GM12874 (cell line): ENCODE measurements at regions not wholly inside any gene's neighbourhood (a gene's known extent, or its start where the extent isn't known, plus 50 kb on each side); places are given as distances from the start of the nearest gene placed in this dataset.

Experiments used
- TF ChIP-seq, protein P1 (sequence below): IDR thresholded peaks from 2 replicates; pipeline ENCODE4 v1.5.1; 2011; ENCODE audit warnings: low read depth, mild to moderate bottlenecking, control low read depth, low read length, moderate library complexity; ENCODE audit not compliant: insufficient read depth

DNA sequence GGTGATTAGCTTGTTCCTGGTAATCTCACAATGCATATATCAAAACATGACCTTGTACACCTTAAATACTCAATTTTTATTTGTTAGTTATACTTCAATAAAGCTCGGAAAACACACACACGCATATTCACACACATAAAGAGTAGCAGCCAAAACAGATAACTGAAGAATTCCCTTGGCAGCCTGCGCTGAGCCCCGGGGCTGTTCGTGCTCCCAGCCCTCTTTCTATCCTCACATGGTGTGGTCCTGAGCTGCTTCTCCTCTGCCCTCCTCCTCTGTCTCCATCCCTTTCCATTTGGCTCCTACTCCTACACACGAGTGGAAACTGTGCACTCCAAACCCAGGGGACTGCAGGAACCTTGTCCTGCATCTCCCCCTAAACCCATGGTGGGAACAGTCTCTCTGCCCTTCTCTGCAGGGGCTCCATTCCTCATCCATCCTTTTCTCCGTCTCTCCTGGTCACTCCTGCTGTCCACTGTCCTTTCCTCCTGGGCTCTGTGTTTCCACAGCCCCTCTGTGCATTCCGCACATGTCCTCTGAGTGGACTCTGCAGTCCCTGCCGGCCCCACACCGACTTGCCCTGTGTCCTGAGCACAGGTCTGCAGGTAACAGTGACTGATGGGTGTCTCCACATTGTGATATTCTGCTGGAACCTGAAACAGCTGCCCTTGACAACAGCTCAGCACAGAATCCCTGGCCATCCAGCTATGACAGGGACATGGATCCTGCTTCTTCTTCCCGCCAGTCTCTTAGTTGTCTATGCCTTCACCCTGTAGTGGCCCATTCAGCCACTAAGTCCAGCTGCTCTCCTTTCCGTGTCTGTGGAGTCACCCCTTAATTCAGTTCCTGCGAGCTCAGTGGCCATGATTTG lies 216.8 kb upstream of the ZNF32 start:
- TF ChIP-seq, protein P1, sequence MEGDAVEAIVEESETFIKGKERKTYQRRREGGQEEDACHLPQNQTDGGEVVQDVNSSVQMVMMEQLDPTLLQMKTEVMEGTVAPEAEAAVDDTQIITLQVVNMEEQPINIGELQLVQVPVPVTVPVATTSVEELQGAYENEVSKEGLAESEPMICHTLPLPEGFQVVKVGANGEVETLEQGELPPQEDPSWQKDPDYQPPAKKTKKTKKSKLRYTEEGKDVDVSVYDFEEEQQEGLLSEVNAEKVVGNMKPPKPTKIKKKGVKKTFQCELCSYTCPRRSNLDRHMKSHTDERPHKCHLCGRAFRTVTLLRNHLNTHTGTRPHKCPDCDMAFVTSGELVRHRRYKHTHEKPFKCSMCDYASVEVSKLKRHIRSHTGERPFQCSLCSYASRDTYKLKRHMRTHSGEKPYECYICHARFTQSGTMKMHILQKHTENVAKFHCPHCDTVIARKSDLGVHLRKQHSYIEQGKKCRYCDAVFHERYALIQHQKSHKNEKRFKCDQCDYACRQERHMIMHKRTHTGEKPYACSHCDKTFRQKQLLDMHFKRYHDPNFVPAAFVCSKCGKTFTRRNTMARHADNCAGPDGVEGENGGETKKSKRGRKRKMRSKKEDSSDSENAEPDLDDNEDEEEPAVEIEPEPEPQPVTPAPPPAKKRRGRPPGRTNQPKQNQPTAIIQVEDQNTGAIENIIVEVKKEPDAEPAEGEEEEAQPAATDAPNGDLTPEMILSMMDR = no peak

DNA sequence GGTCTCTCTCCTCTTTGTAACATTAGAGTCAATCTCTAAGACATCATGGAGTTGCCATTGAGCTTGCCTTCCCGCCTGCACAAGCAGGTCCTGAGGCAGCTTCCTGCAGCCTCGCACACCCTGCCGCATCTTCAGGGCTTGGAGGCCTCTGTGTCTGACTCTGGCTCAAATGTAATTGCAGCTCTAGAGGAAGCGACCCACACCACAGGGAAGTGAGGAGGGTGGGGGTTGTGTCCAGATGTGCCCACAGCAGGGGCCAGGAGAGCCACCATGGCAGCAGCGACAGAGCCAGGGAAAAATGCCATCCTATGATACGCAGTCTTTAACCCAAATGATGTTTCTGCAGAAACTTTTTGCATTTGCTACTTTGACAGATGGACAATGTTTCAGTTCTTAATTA lies 216.0 kb upstream of the ZNF32 start:
- TF ChIP-seq, protein P1 = no peak

DNA sequence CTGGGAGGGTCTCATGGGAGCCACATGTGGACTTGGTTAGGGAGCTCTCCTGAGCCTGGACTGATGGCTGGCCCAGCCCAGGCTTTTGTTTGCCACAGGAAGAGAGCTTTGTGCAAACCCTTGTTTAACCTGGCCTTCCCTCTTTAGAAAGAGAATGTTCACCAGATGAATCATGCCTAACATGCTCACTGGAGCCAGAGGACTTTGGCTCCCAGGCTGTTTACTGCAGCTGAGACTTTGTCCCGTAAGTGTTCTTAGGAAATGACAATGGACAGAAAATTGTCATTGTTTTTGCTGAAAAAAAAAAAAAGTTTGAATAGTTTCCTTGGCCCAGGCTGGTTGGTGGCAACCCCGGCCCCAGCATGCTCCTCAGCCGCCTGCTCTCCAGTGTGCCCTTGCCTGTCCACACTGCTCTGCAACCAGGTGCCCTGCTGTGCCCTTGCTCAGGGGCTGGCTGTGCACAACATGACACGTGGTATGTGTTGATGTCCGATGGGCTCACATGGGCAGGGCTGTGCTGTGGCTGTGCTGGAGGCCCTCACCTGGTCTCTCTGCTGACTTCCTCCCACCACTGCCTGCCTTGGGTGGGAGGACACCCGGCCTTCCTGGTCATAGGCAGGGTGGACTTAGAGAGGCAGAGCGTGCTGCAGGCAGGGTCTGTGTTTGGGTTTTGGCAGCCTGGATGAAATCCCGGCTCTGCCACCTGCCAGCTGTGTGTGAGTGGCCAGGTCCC lies 215.3 kb upstream of the ZNF32 start:
- TF ChIP-seq, protein P1 = no peak

DNA sequence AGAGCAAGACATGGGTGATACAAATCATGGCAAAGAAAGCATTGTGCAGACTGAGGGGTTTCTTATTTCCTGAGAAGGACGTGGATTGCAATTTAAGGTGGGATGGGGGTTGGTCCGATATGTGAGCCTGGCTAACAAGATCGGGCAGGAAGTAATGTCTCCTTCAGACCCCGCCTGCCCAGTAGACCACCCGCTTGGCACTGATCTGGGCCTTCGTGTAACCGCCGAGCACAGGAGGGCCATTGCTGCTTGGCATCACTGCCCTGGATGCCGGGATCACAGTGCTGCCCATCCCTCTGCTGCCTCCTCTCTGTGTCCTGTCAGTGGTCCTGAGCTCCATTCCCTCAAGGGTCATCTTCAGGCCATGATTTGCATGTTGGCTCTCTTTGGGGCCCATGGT lies 214.6 kb upstream of the ZNF32 start:
- TF ChIP-seq, protein P1 = no peak

DNA sequence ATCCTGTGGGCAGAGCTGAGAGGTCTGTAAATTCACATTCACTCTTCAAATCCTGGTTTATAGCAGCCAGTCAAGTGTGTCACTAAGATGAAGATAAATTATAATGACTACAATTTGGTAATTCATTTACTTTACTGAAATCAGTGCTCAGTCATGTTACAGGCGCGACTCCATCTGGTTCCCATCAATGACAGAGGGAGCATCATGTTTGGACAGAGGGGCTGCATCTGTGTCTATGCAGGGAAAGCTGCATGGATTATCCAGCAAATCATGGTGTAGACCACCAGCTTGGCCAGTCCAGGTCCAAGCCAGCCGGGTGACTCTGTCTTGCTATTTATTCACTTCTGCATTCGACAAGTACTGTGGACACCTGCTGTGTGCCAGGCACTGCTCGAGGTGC lies 214.1 kb upstream of the ZNF32 start:
- TF ChIP-seq, protein P1 = no peak

DNA sequence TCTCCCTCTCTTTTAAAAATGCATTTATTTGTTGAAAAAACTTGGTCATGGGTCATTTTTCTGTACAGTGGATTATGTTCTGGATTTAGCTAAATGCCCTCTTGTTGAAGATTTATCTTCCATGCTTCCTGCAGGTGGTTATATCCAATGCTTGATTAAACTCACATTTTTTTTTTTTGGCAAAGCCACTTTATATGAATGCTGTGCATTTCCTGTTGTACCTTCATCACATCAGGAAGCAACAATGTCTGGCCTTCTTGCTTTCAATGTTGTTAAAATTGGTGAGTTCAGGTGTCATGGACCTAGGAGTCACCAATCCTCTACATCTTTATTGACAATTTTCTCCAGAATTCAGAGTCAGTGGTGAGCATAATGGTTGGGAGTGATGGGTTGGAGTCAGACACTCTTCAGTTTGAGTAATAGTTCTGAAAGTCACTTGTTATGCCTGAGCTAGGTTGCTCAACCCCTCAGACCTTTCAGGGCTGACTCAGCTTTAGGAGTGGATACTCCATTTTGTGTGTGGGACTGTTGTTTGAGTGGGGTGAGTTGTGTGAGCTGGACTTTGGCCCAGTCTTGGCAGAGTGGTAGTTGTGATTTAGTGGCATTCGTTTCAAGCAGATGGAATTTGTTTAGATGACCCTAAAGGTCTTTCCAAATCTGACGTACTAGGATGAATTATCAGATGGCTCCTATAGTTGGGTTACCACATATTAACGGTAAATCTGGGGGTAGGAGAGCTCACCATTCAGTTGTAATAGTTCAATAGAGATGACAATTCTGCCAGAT lies 213.5 kb upstream of the ZNF32 start:
- TF ChIP-seq, protein P1 = no peak

DNA sequence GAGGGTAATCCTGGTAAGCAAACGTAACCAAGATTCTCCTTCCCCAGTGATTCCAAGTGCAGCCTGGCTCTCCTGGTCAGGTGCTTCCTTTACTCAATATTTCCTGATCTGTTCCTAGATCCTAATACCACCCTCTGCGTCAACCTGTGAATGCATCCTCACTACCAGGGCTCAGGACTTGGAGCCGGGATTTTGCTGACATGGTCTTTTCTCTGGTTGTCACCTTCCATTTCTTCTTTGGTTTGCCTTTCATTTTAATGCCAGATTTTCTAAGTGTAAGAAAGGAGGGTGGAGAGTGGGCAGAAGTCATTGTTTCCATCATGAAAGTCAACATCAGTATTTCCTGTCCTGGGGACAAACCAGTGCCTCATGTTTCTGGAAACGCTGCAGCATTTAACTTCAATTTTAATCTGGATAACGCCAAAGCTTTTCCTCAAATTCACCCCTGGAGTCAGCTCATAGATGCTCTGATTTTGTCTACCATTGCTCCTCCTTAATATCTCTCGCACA lies 210.4 kb upstream of the ZNF32 start:
- TF ChIP-seq, protein P1 = no peak
